ENCODE measurements at regions not wholly inside any gene's neighbourhood (a gene's known extent, or its start where the extent isn't known, plus 50 kb on each side); places are given as distances from the start of the nearest gene placed in this dataset.

DNA sequence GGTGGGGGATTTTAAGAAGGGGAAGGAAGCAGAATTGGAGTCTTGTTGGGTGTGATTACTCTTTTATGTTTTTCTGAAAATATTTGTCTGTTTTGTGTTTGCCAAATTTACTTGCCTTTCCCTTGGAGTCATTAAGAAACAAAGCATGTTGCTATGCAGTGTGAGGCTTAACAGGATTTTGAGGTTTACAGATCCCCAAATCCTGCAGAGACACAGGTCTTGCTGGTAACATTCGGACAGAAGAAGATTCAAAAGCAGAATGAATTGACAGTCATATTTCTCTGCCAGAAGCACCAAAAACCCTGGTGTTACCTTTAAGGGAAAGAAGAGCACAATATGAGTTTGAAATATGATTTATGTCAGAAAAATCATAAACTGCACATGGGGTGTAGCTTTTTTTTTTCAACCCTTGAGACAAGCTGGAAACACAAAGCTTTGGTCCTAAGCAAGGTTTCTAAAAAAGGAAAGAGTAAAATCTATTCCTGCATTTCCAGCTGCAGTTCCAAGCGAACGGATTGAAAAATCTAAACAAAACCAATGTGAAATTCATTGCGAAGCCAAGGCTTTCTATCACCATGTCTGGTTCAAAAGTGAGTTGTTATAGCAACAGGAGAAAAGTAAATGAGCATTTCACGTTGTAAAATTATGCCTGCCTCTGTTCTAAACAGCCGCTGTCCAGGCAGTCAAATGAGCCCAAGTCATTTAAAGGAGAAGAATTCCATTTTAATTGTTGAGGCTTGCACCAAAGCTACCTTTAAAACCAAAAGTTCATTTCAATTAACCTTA lies 358.9 kb upstream of the SASH1 start:
- intact Hi-C loops (cut with DNase I): no loop called here
- H3K9me3 ChIP-seq: no peaks in the 10 kb centered on the region
- 60 to 67% methylated on average over 6 of the region's 6 CpGs for WGBS, 2 donors
- no peak overlapping the region for H3K4me3 ChIP-seq
- H3K36me3 ChIP-seq: no peaks in the 10 kb centered on the region
- no peak for ATAC-seq
- H3K27ac ChIP-seq: no peak overlapping the region
- no peak for DNase-seq
- no peaks in the 10 kb centered on the region for H3K4me1 ChIP-seq
- TF ChIP-seq, protein P1, sequence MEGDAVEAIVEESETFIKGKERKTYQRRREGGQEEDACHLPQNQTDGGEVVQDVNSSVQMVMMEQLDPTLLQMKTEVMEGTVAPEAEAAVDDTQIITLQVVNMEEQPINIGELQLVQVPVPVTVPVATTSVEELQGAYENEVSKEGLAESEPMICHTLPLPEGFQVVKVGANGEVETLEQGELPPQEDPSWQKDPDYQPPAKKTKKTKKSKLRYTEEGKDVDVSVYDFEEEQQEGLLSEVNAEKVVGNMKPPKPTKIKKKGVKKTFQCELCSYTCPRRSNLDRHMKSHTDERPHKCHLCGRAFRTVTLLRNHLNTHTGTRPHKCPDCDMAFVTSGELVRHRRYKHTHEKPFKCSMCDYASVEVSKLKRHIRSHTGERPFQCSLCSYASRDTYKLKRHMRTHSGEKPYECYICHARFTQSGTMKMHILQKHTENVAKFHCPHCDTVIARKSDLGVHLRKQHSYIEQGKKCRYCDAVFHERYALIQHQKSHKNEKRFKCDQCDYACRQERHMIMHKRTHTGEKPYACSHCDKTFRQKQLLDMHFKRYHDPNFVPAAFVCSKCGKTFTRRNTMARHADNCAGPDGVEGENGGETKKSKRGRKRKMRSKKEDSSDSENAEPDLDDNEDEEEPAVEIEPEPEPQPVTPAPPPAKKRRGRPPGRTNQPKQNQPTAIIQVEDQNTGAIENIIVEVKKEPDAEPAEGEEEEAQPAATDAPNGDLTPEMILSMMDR (IDR thresholded peaks at IDR 0.05): no peak
- H3K27me3 ChIP-seq: no peaks in the 10 kb centered on the region

DNA sequence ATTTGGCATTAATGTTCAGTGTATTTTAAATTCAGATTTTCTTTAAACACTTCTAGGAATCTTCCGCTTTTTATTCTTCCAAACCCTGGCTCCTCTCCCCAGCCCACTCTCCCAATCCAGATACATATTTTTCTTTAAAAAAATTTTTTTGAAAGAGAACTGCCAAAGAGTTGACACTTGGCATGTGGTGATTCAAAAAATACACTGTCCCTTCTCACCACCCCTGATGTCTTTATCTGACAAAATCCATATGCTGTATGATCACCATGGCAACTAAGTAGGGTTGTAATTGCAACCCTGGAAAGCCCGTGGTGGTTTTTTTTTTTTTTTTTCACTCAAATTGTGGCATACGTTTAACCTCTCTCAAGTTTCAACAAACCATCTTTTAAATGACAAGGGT lies 355.8 kb upstream of the SASH1 start:
- DNase-seq (no peak), ATAC-seq (no peak)
- TF ChIP-seq, protein P1 (IDR thresholded peaks at IDR 0.05): no peak
- no peaks in the 10 kb centered on the region for H3K36me3 ChIP-seq
- H3K4me1 ChIP-seq: no peaks in the 10 kb centered on the region
- H3K27me3 ChIP-seq: no peaks in the 10 kb centered on the region
- peaks cover 0 to 5% (median 0%) of the 10 kb centered on the region in 11 donors for H3K9me3 ChIP-seq
- no peak overlapping the region for H3K27ac ChIP-seq
- intact Hi-C loops (cut with DNase I): no loop called here
- H3K4me3 ChIP-seq: no peak overlapping the region
- WGBS, 2 donors: 49 to 53% methylated on average over 3 of the region's 3 CpGs

DNA sequence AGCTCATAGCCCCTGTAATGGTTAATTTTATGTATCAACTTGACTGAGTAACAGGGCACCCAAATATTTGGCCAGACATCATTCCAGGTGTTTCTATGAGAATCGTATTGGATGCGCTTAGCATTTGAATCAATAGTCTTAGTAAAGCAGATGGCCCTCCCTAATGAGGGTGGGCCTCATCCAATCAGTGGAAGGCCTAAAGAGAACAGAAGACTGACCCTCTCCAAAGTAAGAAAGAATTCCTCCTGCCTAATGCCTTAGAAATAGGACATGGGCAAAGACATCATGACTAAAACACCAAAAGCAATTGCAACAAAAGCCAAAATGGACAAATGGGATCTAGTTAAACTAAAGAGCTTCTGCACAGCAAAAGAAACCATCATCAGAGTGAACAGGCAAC lies 352.5 kb upstream of the SASH1 start:
- ATAC-seq: no peak
- H3K4me3 ChIP-seq: no peak overlapping the region
- TF ChIP-seq, protein P1 (IDR thresholded peaks at IDR 0.05): no peak
- DNase-seq: no peak
- no peaks in the 10 kb centered on the region for H3K4me1 ChIP-seq
- no peaks in the 10 kb centered on the region for H3K27me3 ChIP-seq
- H3K36me3 ChIP-seq: no peaks in the 10 kb centered on the region
- WGBS, 2 donors: 96 to 98% methylated on average over 2 of the region's 2 CpGs
- H3K27ac ChIP-seq: no peak overlapping the region
- intact Hi-C loops (cut with DNase I): no loop called here
- H3K9me3 ChIP-seq: peaks cover 0 to 7% (median 0%) of the 10 kb centered on the region in 11 donors

DNA sequence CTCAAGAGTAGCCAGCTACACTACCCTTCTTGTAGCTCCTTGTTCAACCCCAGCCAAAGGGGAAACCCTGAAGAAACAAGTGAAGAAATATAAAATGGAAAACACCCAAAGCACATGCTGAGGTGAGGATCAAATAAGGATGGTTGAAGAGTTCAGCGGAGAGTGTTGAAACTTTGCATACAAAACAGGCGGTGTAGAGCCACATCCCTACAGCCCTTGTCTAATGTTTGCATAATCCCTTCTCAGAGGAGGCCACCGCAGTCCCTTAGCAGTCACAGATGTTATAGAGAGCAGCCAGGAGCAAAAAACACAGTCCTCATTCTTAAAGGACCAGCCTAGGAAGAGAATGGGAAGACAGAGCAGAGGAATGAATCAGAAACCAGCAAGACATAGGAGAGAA lies 350.7 kb upstream of the SASH1 start:
- Histone ChIP-seq H3K27me3 (no peaks in the 10 kb centered on the region), H3K4me1 (no peaks in the 10 kb centered on the region), H3K36me3 (no peaks in the 10 kb centered on the region), H3K9me3 (peaks cover 0 to 7% (median 0%) of the 10 kb centered on the region in 11 donors), H3K4me3 (no peak overlapping the region), H3K27ac (no peak overlapping the region)
- TF ChIP-seq, protein P1 (IDR thresholded peaks at IDR 0.05): no peak
- DNase-seq (no peak), ATAC-seq (no peak)
- intact Hi-C loops (cut with DNase I): no loop called here
- WGBS, 2 donors: 80 to 82% methylated on average over 3 of the region's 3 CpGs

All from heart right ventricle (tissue), 16 donors.